Neuronal stem cell (in vitro differentiated cells): ENCODE measurements at regions not wholly inside any gene's neighbourhood (a gene's known extent, or its start where the extent isn't known, plus 50 kb on each side); places are given as distances from the start of the nearest gene placed in this dataset.
A peak's percentile ranks its signal among the peaks of the same experiment; 100 is the strongest.

Experiments
- DNase-seq: peaks from one replicate; pipeline ENCODE4 v3.0.0-alpha.2; 2013; ENCODE audit warnings: low spot score
- H2AFZ ChIP-seq: one replicate; pipeline ENCODE4 v1.6.1; 2013; ENCODE audit warnings: mild to moderate bottlenecking, low read length, inconsistent platforms
- H2AK5ac ChIP-seq: 2 replicates; pipeline ENCODE4 v1.6.1; 2013; ENCODE audit warnings: low read depth, mild to moderate bottlenecking, inconsistent platforms, low read length, moderate library complexity, mixed read lengths
- H2BK120ac ChIP-seq: 2 replicates; pipeline ENCODE4 v1.6.1; 2013; ENCODE audit warnings: low read depth, mild to moderate bottlenecking, inconsistent platforms, low read length, moderate library complexity, mixed read lengths
- H2BK12ac ChIP-seq: one replicate; pipeline ENCODE4 v1.6.1; 2013; ENCODE audit warnings: low read length, inconsistent platforms
- H2BK15ac ChIP-seq: 2 replicates; pipeline ENCODE4 v1.6.1; 2013; ENCODE audit warnings: mild to moderate bottlenecking, low read length, inconsistent platforms, mixed read lengths
- H2BK5ac ChIP-seq: one replicate; pipeline ENCODE4 v1.6.1; 2013; ENCODE audit warnings: inconsistent platforms, mild to moderate bottlenecking, low read length, moderate library complexity
- H3K14ac ChIP-seq: one replicate; pipeline ENCODE4 v1.6.1; 2013; ENCODE audit warnings: low read length, inconsistent platforms
- H3K18ac ChIP-seq: 2 replicates; pipeline ENCODE4 v1.6.1; 2013; ENCODE audit warnings: low read length, inconsistent platforms
- H3K23ac ChIP-seq: 2 replicates; pipeline ENCODE4 v1.6.1; 2013; ENCODE audit warnings: low read depth, mild to moderate bottlenecking, mixed read lengths, low read length, inconsistent platforms; ENCODE audit not compliant: poor library complexity
- H3K27ac ChIP-seq: replicated peaks from 3 replicates; pipeline ENCODE4 v1.5.1; 2013; ENCODE audit warnings: low read length, inconsistent platforms
- H3K27me3 ChIP-seq, 3 experiments: 2 replicates each; pipeline ENCODE4 v1.6.1; 2013; ENCODE audit warnings: low read length in 3 of 3, mild to moderate bottlenecking in 2 of 3, inconsistent platforms in 1 of 3, low read depth in 1 of 3, mixed read lengths in 1 of 3, moderate library complexity in 1 of 3; ENCODE audit not compliant: control insufficient read depth in 3 of 3, insufficient read depth in 3 of 3
- H3K36me3 ChIP-seq, 2 donors: replicated peaks in 1 of 2; 2 replicates each; pipeline ENCODE4 v1.6.1; 2013; ENCODE audit warnings: low read length in 2 of 2; ENCODE audit not compliant: control insufficient read depth in 2 of 2, insufficient read depth in 2 of 2
- H3K4ac ChIP-seq: 2 replicates; pipeline ENCODE4 v1.6.1; 2013; ENCODE audit warnings: inconsistent platforms, mild to moderate bottlenecking, low read length, moderate library complexity
- H3K4me1 ChIP-seq, 2 donors: 1 replicate in 1 of 2; 2 replicates in 1 of 2; pipeline ENCODE4 v1.6.1; 2013; ENCODE audit warnings: low read length in 2 of 2, low read depth in 1 of 2; ENCODE audit not compliant: control insufficient read depth in 2 of 2, insufficient read depth in 1 of 2
- H3K4me2 ChIP-seq: one replicate; pipeline ENCODE4 v1.6.1; 2013; ENCODE audit warnings: mild to moderate bottlenecking, low read length, inconsistent platforms; ENCODE audit not compliant: insufficient read depth, poor library complexity, severe bottlenecking
- H3K4me3 ChIP-seq, 2 donors: 2 replicates each; pipeline ENCODE4 v1.5.1; 2013; ENCODE audit warnings: low read length in 2 of 2, mild to moderate bottlenecking in 2 of 2, inconsistent platforms in 1 of 2, moderate library complexity in 1 of 2
- H3K79me1 ChIP-seq: one replicate; pipeline ENCODE4 v1.6.1; 2013; ENCODE audit warnings: low read depth, mild to moderate bottlenecking, inconsistent platforms, low read length, moderate library complexity
- H3K9ac ChIP-seq: one replicate; pipeline ENCODE4 v1.6.1; 2013; ENCODE audit warnings: mild to moderate bottlenecking, low read depth, low read length, inconsistent platforms; ENCODE audit not compliant: poor library complexity
- H3K9me3 ChIP-seq, 2 donors: replicated peaks in 1 of 2; 2 replicates each; pipeline versions ENCODE3 to v1.6.1; 2013; ENCODE audit warnings: low read length in 2 of 2, mild to moderate bottlenecking in 2 of 2, inconsistent platforms in 1 of 2, low read depth in 1 of 2, mixed read lengths in 1 of 2, moderate library complexity in 1 of 2; ENCODE audit not compliant: control insufficient read depth in 2 of 2, insufficient read depth in 1 of 2
- H4K8ac ChIP-seq: one replicate; pipeline ENCODE4 v1.6.1; 2013; ENCODE audit warnings: low read depth, mild to moderate bottlenecking, inconsistent platforms, low read length, moderate library complexity
- H4K91ac ChIP-seq: one replicate; pipeline ENCODE4 v1.6.1; 2013; ENCODE audit warnings: low read length, low read depth, mild to moderate bottlenecking, inconsistent platforms; ENCODE audit not compliant: poor library complexity
- WGBS, 2 donors: extraction: QIAGEN DNeasy Blood & Tissue Kit; methylation state at CpG; one replicate each; pipeline ENCODE4 v1.1.7; 2013; ENCODE audit warnings: missing lambda C conversion rate in 2 of 2, mixed read lengths in 1 of 2; ENCODE audit not compliant: insufficient read length in 2 of 2, insufficient replicate concordance in 1 of 2; ENCODE audit errors: extremely low coverage in 2 of 2; 5-methylcytosine and 5-hydroxymethylcytosine counted together

DNA sequence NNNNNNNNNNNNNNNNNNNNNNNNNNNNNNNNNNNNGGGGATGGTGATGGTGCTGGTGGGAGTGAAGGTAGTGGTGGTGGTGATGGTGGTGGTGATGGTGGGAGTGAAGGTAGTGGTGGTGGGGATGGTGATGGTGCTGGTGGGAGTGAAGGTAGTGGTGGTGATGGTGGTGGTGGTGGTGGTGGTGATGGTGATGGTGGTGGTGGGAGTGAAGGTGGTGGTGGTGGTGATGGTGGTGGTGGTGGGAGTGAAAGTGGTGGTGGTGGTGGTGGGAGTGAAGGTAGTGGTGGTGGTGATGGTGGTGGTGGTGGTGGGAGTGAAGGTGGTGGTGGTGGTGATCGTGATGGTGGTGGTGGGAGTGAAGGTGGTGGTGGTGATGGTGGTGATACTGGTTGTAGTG is 93.6 kb downstream of the CRYAA start:
- peak overlapping the region; percentile 99 for H2BK12ac ChIP-seq
- H3K27ac ChIP-seq, result peak overlapping the region; percentile 1
- H4K91ac ChIP-seq, result peak overlapping the region; percentile 87
- H3K9me3 ChIP-seq, result peaks cover 5% of the 10 kb centered on the region in 2 donors
- H3K79me1 ChIP-seq, result peaks cover 3% of the 10 kb centered on the region
- no peaks in the 10 kb centered on the region for H3K4me1 ChIP-seq
- peak overlapping the region; percentile 88 for H3K18ac ChIP-seq
- peak overlapping the region; percentile 64 for H2AK5ac ChIP-seq
- H2AFZ ChIP-seq, result no peak overlapping the region
- peak overlapping the region; percentile 90 for H3K9ac ChIP-seq
- H3K27me3 ChIP-seq, result peaks cover 0 to 4% (median 3%) of the 10 kb centered on the region in 3 experiments
- no CpG with 5 or more reads among the region's 1 CpG for WGBS, 2 donors
- peak overlapping the region in 1 of 2 donors; percentile 28 for H3K4me3 ChIP-seq
- DNase-seq, result no peak
- peak overlapping the region; percentile 100 for H4K8ac ChIP-seq
- H2BK120ac ChIP-seq, result peak overlapping the region; percentile 85
- peak overlapping the region; percentile 13 for H2BK15ac ChIP-seq
- peak overlapping the region; percentile 100 for H3K23ac ChIP-seq
- no peak overlapping the region for H2BK5ac ChIP-seq
- peak overlapping the region; percentile 99 for H3K14ac ChIP-seq
- peaks cover 0 to 2% of the 10 kb centered on the region in 2 donors for H3K36me3 ChIP-seq
- peak overlapping the region; percentile 96 for H3K4ac ChIP-seq
- no peak overlapping the region for H3K4me2 ChIP-seq
